GM10248 (cell line): ENCODE measurements at regions not wholly inside any gene's neighbourhood (a gene's known extent, or its start where the extent isn't known, plus 50 kb on each side); places are given as distances from the start of the nearest gene placed in this dataset.
A peak's percentile ranks its signal among the peaks of the same experiment; 100 is the strongest.

ENCODE experiments used
- CTCF ChIA-PET: fragments of 300-600 bp; sonication (Branson Sonifier 250); formaldehyde crosslinking; extraction: SDS; loops from one replicate; lab custom pipeline; 2021; ENCODE audit warnings: antibody characterized with exemption; lab: Yijun Ruan, JAX
- POLR2A ChIA-PET: fragments of 350-650 bp; sonication (Branson Sonifier 250); formaldehyde crosslinking; extraction: SDS; loops from one replicate; lab custom pipeline; 2020; ENCODE audit warnings: antibody characterized with exemption; lab: Yijun Ruan, JAX
- DNase-seq: peaks from one replicate; pipeline ENCODE4 v3.0.0; 2012; ENCODE audit errors: extremely low spot score
- TF ChIP-seq, protein P1 (sequence below): IDR thresholded peaks from 2 replicates; pipeline ENCODE4 v1.5.1; 2012; ENCODE audit warnings: mild to moderate bottlenecking, low read depth; ENCODE audit errors: extremely low read depth, missing control alignments, control extremely low read depth

DNA sequence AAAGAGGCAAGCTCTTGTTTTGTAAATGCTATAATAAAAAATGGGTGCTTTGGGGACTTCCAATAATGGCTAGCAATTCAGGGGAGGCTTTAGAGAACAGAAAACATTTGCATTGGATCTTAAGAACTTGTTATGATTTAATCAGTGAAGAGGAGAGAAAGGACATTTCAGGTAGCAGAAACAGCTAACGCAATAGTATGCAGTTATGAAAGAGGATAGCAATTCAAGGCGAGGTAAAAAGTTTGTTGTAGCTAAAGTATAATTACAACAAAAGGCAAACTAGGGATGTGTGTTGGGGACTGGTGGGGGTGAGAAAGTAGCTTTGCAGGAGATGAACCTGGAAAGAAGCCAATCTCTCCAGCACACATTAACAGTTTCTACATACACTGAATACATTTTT is 558.7 kb upstream of the SEMA6D start:
- DNase-seq, result no peak
- TF ChIP-seq, protein P1, sequence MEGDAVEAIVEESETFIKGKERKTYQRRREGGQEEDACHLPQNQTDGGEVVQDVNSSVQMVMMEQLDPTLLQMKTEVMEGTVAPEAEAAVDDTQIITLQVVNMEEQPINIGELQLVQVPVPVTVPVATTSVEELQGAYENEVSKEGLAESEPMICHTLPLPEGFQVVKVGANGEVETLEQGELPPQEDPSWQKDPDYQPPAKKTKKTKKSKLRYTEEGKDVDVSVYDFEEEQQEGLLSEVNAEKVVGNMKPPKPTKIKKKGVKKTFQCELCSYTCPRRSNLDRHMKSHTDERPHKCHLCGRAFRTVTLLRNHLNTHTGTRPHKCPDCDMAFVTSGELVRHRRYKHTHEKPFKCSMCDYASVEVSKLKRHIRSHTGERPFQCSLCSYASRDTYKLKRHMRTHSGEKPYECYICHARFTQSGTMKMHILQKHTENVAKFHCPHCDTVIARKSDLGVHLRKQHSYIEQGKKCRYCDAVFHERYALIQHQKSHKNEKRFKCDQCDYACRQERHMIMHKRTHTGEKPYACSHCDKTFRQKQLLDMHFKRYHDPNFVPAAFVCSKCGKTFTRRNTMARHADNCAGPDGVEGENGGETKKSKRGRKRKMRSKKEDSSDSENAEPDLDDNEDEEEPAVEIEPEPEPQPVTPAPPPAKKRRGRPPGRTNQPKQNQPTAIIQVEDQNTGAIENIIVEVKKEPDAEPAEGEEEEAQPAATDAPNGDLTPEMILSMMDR, result no peak
- POLR2A ChIA-PET, result no interaction called here
- CTCF ChIA-PET, result no interaction called here

DNA sequence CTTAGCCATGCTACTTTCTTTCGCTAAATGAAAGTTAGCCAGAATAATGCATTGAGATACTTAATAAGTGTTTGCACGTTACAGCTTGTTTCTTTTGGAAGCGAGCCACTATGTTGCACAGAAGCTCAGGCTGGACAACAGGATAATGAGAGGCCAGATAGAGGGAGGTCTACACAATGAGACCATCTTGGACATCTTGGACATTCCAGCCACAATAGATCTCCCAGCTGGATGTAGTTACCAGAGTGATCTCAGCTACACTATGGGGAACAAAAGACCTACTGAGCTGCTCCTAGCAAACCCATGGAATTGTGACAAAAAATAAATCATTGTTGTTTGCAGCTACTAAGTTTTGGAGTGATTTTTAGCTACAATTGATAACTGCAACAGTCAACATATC is 540.1 kb upstream of the SEMA6D start:
- DNase-seq, result no peak
- TF ChIP-seq, protein P1, result no peak
- POLR2A ChIA-PET, result no interaction called here
- CTCF ChIA-PET, result interaction anchor here (1.3 to 1.5 kb wide), 2 partner anchors 12 to 19 kb away, joined by 5 read pairs; no protein-coding TSS in a partner anchor

DNA sequence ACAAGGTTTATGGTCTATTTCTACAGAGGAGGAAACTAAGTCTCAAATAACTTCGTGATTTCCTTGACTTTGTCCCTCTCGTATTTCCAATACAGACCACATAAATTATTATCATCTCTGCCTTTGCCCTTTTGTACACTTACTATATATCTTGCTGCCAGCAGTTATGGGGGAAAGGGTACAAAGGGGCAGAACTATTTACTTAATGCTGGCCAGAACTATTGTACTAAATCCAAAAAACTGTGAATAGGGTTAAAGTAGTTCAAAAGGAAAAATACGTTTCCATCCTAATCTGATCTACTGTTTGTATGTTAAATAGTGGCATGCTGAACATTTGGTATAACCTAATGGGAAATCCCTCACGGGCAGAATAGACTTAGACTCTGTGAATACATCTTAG is 537.3 kb upstream of the SEMA6D start:
- CTCF ChIA-PET, result no interaction called here
- DNase-seq, result no peak
- TF ChIP-seq, protein P1, result no peak
- POLR2A ChIA-PET, result no interaction called here

DNA sequence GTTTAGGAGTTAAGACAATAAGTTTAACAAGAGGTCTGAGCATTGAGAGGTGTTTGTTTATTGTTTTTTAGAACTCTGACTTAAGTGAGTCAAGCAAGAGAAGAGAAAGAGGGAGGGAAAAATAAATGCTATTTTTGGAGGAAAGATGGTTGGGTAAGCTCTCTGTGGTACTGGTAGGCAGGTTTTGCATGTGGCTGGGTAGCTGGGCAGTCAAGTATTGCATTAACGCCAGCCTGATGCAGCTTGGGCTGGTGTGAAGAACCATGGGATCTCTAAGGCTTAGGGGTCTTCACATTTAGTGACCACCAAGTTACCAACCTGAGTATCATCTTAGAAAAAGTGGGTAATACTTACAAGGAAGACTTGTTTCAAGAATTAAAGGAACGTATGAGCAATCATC is 534.5 kb upstream of the SEMA6D start:
- TF ChIP-seq, protein P1, result no peak
- no peak for DNase-seq
- ChIA-PET CTCF (interaction anchor here (1.0 to 2.0 kb wide), 2 partner anchors 13 to 143 kb away, joined by 3 to 7 read pairs; no protein-coding TSS in a partner anchor), POLR2A (no interaction called here)

DNA sequence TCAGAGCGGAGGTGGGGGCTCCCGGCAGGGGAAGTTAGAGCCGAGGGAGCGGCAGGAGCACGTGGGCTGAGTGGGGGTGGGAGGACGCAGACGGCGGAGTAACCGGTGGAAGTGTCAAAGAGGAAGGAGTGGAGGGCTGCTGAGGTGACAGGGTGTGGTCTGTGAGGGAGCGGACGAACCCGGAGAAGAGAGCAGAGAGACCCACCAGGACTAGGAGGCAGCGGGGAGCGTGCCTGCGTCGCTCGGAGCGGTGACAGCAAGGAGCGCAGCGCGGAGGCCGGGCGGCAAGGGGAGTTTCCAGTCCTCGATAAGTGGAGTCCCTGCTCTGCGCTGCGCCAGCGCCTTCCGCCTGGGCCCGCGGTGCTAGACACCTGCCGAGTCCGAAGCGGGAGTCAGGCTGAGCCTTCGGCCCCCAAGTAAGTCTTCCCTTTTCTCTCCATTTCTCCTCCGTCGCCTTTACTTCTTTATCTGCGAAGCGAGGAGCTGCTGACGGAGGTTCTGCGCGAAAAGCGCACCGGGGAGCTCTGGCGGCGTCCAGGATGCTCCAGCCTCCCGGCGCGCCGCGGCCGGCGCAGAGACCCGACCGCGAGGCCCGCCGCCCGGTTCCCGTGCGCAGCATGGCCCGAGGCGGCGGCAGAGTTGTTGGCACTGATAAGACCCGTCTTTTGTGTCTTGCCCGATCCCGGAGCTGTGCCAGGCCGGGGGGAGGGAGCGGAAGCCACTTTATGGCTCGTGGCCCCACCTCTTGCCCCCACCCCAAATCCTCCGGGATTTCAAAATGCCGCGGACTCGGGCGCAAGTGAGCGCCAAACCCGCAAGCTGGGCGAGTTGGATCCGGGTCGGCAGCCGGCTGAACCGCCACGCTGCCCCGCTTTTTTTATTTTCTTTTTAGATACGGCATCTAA is 533.0 kb upstream of the SEMA6D start:
- POLR2A ChIA-PET, result no interaction called here
- CTCF ChIA-PET, result interaction anchor here (0.9 to 2.0 kb wide), 3 partner anchors 10 to 12 kb away, joined by 3 to 7 read pairs (median 4); no protein-coding TSS in a partner anchor
- TF ChIP-seq, protein P1, result no peak
- DNase-seq, result peak; percentile 21

DNA sequence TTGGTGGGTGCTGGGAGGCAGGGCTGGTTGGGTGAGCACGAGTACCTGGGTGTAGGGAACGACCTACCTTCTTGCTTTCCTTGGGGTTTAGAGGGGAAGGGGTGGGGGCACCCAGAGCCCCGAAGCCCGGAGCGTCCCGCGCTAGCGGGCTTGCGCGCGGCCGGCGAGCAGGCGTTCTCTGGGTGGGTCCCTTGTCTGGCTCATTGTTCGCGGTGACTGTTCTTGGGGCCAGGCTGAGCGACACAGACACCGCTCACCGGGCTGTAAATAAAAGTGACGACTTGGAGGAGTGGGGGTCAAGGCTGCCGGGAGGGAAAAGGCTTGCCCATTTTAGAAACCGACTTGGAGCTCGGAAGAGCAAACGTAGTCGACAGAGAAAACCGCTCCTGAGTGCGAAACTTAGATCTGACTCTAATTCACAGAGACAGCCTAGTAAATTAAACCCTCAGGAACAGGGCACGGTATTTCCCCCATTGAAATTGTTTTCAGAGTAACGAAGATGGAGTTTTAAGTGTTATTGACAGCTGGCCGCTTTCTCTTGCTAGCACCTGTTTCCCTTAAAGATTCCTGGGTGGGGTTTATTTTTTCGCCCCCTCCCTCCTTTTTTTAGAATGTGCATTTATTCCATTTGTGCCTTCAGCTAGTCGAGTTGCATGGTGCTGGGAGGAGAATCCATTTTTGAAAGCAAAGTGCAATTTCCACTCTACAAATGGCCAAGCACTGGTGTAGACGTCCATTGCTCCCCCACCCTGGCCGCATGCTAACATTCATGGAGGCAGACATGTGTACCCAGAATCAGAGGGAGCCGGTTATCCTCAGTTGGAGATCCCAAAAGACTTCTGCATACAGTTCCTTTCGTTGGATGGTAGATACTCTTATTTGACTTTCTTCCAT is 532.1 kb upstream of the SEMA6D start:
- peak; percentile 8 for DNase-seq
- ChIA-PET POLR2A (no interaction called here), CTCF (interaction anchor here (0.9 to 3.8 kb wide), 3 partner anchors 9 to 11 kb away, joined by 3 to 21 read pairs (median 4); no protein-coding TSS in a partner anchor)
- TF ChIP-seq, protein P1, result no peak
